ENCODE measurements at regions not wholly inside any gene's neighbourhood (a gene's known extent, or its start where the extent isn't known, plus 50 kb on each side); places are given as distances from the start of the nearest gene placed in this dataset.

- TF ChIP-seq CTCF (IDR thresholded peaks at IDR 0.05) (no peak), POLR2A (IDR thresholded peaks at IDR 0.05) (no peak)
Measured at GRCh38 chr5:165624166-165624946, 2118.9 kb downstream of the MAT2B start.
